ENCODE measurements at regions not wholly inside any gene's neighbourhood (a gene's known extent, or its start where the extent isn't known, plus 50 kb on each side); places are given as distances from the start of the nearest gene placed in this dataset.

DNA sequence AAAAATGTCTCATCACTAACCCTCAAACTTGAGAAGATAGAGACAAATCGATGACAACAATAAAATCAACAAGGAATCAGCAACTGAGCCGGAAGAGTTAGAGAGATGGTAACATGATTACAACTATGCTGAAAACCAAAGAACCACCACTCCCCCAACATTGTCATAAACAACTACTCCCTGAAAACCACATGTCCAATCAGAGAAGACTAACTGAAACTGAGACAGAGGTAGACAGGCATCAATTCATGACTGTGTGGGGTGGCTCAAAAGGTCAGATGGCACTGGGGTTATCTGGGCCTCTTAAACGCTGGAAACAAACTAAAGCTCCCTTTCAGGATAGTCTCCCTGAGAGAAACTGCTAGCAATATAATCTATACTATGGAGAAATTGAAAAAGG, 488.8 kb downstream of the KCTD12 start:
- TF ChIP-seq, protein P1, sequence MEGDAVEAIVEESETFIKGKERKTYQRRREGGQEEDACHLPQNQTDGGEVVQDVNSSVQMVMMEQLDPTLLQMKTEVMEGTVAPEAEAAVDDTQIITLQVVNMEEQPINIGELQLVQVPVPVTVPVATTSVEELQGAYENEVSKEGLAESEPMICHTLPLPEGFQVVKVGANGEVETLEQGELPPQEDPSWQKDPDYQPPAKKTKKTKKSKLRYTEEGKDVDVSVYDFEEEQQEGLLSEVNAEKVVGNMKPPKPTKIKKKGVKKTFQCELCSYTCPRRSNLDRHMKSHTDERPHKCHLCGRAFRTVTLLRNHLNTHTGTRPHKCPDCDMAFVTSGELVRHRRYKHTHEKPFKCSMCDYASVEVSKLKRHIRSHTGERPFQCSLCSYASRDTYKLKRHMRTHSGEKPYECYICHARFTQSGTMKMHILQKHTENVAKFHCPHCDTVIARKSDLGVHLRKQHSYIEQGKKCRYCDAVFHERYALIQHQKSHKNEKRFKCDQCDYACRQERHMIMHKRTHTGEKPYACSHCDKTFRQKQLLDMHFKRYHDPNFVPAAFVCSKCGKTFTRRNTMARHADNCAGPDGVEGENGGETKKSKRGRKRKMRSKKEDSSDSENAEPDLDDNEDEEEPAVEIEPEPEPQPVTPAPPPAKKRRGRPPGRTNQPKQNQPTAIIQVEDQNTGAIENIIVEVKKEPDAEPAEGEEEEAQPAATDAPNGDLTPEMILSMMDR (IDR thresholded peaks at IDR 0.05; ENCODE audit: insufficient read depth, low read length), result no peak
- TF ChIP-seq GABPA (IDR thresholded peaks at IDR 0.05; ENCODE audit: low read depth) (no peak), POLR2AphosphoS5 (IDR thresholded peaks at IDR 0.05; ENCODE audit: low read depth) (no peak), SPI1 (IDR thresholded peaks at IDR 0.05; ENCODE audit: borderline replicate concordance, low read depth) (no peak)
- TF ChIP-seq, protein P2, sequence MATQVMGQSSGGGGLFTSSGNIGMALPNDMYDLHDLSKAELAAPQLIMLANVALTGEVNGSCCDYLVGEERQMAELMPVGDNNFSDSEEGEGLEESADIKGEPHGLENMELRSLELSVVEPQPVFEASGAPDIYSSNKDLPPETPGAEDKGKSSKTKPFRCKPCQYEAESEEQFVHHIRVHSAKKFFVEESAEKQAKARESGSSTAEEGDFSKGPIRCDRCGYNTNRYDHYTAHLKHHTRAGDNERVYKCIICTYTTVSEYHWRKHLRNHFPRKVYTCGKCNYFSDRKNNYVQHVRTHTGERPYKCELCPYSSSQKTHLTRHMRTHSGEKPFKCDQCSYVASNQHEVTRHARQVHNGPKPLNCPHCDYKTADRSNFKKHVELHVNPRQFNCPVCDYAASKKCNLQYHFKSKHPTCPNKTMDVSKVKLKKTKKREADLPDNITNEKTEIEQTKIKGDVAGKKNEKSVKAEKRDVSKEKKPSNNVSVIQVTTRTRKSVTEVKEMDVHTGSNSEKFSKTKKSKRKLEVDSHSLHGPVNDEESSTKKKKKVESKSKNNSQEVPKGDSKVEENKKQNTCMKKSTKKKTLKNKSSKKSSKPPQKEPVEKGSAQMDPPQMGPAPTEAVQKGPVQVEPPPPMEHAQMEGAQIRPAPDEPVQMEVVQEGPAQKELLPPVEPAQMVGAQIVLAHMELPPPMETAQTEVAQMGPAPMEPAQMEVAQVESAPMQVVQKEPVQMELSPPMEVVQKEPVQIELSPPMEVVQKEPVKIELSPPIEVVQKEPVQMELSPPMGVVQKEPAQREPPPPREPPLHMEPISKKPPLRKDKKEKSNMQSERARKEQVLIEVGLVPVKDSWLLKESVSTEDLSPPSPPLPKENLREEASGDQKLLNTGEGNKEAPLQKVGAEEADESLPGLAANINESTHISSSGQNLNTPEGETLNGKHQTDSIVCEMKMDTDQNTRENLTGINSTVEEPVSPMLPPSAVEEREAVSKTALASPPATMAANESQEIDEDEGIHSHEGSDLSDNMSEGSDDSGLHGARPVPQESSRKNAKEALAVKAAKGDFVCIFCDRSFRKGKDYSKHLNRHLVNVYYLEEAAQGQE (IDR thresholded peaks at IDR 0.05; ENCODE audit: insufficient replicate concordance, low read depth), result no peak
